OCI-LY1 (cell line): ENCODE measurements at regions not wholly inside any gene's neighbourhood (a gene's known extent, or its start where the extent isn't known, plus 50 kb on each side); places are given as distances from the start of the nearest gene placed in this dataset.

Source experiments
- H2AFZ ChIP-seq: fragments of 200-600 bp; sonication (generic), shearing (Covaris generic); 2 replicates; pipeline ENCODE4 v1.6.0; 2014; ENCODE audit warnings: antibody characterized with exemption, mild to moderate bottlenecking, low read length
- H3F3A ChIP-seq: fragments of 200-600 bp; sonication (generic), shearing (Covaris generic); 2 replicates; pipeline ENCODE4 v1.6.0; 2014; ENCODE audit warnings: mild to moderate bottlenecking, antibody characterized with exemption, low read length, moderate library complexity; ENCODE audit not compliant: insufficient read depth
- H3K27ac ChIP-seq: fragments of 200-600 bp; sonication (generic); 2 replicates; pipeline ENCODE4 v1.5.1; 2014; ENCODE audit warnings: low read length, mixed run types, mild to moderate bottlenecking, low read depth; ENCODE audit not compliant: poor library complexity, severe bottlenecking
- H3K27me3 ChIP-seq: fragments of 200-600 bp; sonication (generic); 2 replicates; pipeline ENCODE4 v1.6.0; 2014; ENCODE audit warnings: antibody characterized with exemption, mild to moderate bottlenecking, low read length, moderate library complexity; ENCODE audit not compliant: insufficient read depth
- H3K36me3 ChIP-seq: fragments of 200-600 bp; sonication (generic); 2 replicates; pipeline ENCODE4 v1.6.1; 2014; ENCODE audit warnings: mild to moderate bottlenecking, antibody characterized with exemption, low read length, moderate library complexity, mixed read lengths; ENCODE audit not compliant: insufficient read depth
- H3K4me1 ChIP-seq: fragments of 200-600 bp; sonication (generic); 2 replicates; pipeline ENCODE4 v1.5.1; 2014; ENCODE audit warnings: mild to moderate bottlenecking, low read length, moderate library complexity; ENCODE audit not compliant: insufficient read depth, severe bottlenecking
- H3K4me2 ChIP-seq: fragments of 200-600 bp; sonication (generic), shearing (Covaris generic); 2 replicates; pipeline ENCODE4 v1.6.1; 2014; ENCODE audit warnings: low read length
- H3K4me3 ChIP-seq: fragments of 200-600 bp; sonication (generic); 2 replicates; pipeline ENCODE4 v1.5.1; 2014; ENCODE audit warnings: low read length, low read depth, mild to moderate bottlenecking, mixed read lengths; ENCODE audit not compliant: poor library complexity, severe bottlenecking
- H3K79me2 ChIP-seq: fragments of 200-600 bp; shearing (Covaris generic); 2 replicates; pipeline ENCODE4 v1.6.1; 2016; ENCODE audit warnings: mixed run types, low read length, mixed read lengths; ENCODE audit not compliant: insufficient read depth
- H3K9ac ChIP-seq: fragments of 200-600 bp; sonication (generic), shearing (Covaris generic); 2 replicates; pipeline ENCODE4 v1.6.1; 2014; ENCODE audit warnings: mild to moderate bottlenecking, low read length, mixed read lengths
- H3K9me2 ChIP-seq: fragments of 200-600 bp; sonication (generic), shearing (Covaris generic); 2 replicates; pipeline ENCODE4 v1.6.1; 2014; ENCODE audit warnings: low read depth, mild to moderate bottlenecking, low read length, mixed read lengths
- H3K9me3 ChIP-seq: fragments of 200-600 bp; shearing (Covaris generic); 2 replicates; pipeline ENCODE4 v1.6.1; 2014; ENCODE audit warnings: low read length, mixed read lengths
- H4K20me1 ChIP-seq: fragments of 200-600 bp; sonication (generic), shearing (Covaris generic); 2 replicates; pipeline ENCODE4 v1.6.0; 2016; ENCODE audit warnings: mild to moderate bottlenecking, low read length; ENCODE audit not compliant: insufficient read depth
- CTCF ChIP-seq: fragments of 200-600 bp; sonication (generic), shearing (Covaris generic); IDR thresholded peaks from 2 replicates; pipeline ENCODE4 v1.5.1; 2017; ENCODE audit warnings: mild to moderate bottlenecking, antibody characterized with exemption, low read length, moderate library complexity, mixed read lengths
- EZH2 ChIP-seq: fragments of 200-600 bp; sonication (generic), shearing (Covaris generic); IDR thresholded peaks from 2 replicates; pipeline ENCODE4 v1.8.0; 2017; ENCODE audit warnings: borderline replicate concordance, mixed run types, mild to moderate bottlenecking, antibody characterized with exemption, low read length, moderate library complexity, mixed read lengths

GRCh38 chr18:52118684-52119083 lies 221.3 kb upstream of the DCC start:
- TF ChIP-seq CTCF (no peak), EZH2 (no peak)

GRCh38 chr18:52130624-52131301 lies 209.2 kb upstream of the DCC start:
- TF ChIP-seq CTCF (no peak), EZH2 (no peak)
- H2AFZ ChIP-seq = no peak overlapping the region
- H3K4me2 ChIP-seq = no peak overlapping the region
- no peak overlapping the region for H3K9ac ChIP-seq
- no peaks in the 10 kb centered on the region for H3K9me3 ChIP-seq
- no peaks in the 10 kb centered on the region for H3K36me3 ChIP-seq
- H4K20me1 ChIP-seq = no peaks in the 10 kb centered on the region
- H3K27ac ChIP-seq = no peak overlapping the region
- H3K79me2 ChIP-seq = no peaks in the 10 kb centered on the region
- no peaks in the 10 kb centered on the region for H3K9me2 ChIP-seq
- no peaks in the 10 kb centered on the region for H3K27me3 ChIP-seq
- H3K4me3 ChIP-seq = no peak overlapping the region
- H3K4me1 ChIP-seq = no peaks in the 10 kb centered on the region
- H3F3A ChIP-seq = no peaks in the 10 kb centered on the region

More at GRCh38 chr18:52118684-52119083, 221.3 kb upstream of the DCC start:
- Histone ChIP-seq H3K27me3 (no peaks in the 10 kb centered on the region), H3K79me2 (no peaks in the 10 kb centered on the region), H3K4me3 (no peak overlapping the region), H3K4me2 (no peak overlapping the region), H3K36me3 (no peaks in the 10 kb centered on the region), H4K20me1 (no peaks in the 10 kb centered on the region), H3K9me3 (no peaks in the 10 kb centered on the region), H3K27ac (no peak overlapping the region), H3K9ac (no peak overlapping the region), H3K4me1 (no peaks in the 10 kb centered on the region), H3F3A (no peaks in the 10 kb centered on the region), H3K9me2 (no peaks in the 10 kb centered on the region), H2AFZ (no peak overlapping the region)

GRCh38 chr18:52131845-52132244 lies 208.2 kb upstream of the DCC start:
- Histone ChIP-seq H3K4me3 (no peak overlapping the region), H3K27ac (no peak overlapping the region), H3K4me1 (no peaks in the 10 kb centered on the region), H3K4me2 (no peak overlapping the region), H3F3A (no peaks in the 10 kb centered on the region), H3K9ac (no peak overlapping the region), H3K79me2 (no peaks in the 10 kb centered on the region), H4K20me1 (no peaks in the 10 kb centered on the region), H2AFZ (no peak overlapping the region), H3K9me2 (no peaks in the 10 kb centered on the region), H3K36me3 (no peaks in the 10 kb centered on the region), H3K9me3 (no peaks in the 10 kb centered on the region), H3K27me3 (no peaks in the 10 kb centered on the region)
- TF ChIP-seq EZH2 = no peak
- no peak for TF ChIP-seq CTCF
